ENCODE measurements at regions not wholly inside any gene's neighbourhood (a gene's known extent, or its start where the extent isn't known, plus 50 kb on each side); places are given as distances from the start of the nearest gene placed in this dataset.

DNA sequence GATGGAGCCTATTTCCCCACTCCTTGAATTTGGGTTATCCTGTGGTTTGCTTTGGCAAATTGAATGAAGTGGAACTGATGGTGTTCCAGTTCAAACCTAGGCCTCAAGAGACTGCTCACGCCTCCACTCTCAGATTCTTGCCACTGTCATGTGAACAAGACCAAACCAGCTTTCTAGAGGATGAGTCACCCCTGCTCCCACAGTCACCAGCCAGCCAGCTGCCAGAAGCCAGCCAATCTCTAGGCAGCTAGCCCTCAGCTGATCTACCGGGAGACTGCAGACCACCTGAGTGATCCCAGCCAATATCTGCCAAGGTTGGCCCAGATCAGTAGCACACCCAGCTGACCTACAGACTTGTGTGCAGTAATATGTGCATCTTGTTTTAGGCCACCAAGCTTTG is 300.6 kb downstream of the TMEM38B start:
- TF ChIP-seq, protein P1, sequence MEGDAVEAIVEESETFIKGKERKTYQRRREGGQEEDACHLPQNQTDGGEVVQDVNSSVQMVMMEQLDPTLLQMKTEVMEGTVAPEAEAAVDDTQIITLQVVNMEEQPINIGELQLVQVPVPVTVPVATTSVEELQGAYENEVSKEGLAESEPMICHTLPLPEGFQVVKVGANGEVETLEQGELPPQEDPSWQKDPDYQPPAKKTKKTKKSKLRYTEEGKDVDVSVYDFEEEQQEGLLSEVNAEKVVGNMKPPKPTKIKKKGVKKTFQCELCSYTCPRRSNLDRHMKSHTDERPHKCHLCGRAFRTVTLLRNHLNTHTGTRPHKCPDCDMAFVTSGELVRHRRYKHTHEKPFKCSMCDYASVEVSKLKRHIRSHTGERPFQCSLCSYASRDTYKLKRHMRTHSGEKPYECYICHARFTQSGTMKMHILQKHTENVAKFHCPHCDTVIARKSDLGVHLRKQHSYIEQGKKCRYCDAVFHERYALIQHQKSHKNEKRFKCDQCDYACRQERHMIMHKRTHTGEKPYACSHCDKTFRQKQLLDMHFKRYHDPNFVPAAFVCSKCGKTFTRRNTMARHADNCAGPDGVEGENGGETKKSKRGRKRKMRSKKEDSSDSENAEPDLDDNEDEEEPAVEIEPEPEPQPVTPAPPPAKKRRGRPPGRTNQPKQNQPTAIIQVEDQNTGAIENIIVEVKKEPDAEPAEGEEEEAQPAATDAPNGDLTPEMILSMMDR (IDR thresholded peaks at IDR 0.05; ENCODE audit: low read depth, low read length), result no peak
- TF ChIP-seq POLR2A (IDR thresholded peaks at IDR 0.05; ENCODE audit: extremely low read depth, insufficient read length), result no peak
- TF ChIP-seq, protein P2, sequence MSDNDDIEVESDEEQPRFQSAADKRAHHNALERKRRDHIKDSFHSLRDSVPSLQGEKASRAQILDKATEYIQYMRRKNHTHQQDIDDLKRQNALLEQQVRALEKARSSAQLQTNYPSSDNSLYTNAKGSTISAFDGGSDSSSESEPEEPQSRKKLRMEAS (IDR thresholded peaks at IDR 0.05; ENCODE audit: low read depth, low read length), result no peak

All from NB4 (cell line).